Fibroblast of lung (primary cell): ENCODE measurements at regions not wholly inside any gene's neighbourhood (a gene's known extent, or its start where the extent isn't known, plus 50 kb on each side); places are given as distances from the start of the nearest gene placed in this dataset.

ENCODE experiments used
- CTCF ChIP-seq, 2 donors: IDR thresholded peaks in 1 of 2; conservative IDR thresholded peaks in 1 of 2; 1 replicate in 1 of 2; 2 replicates in 1 of 2; pipeline ENCODE4 v1.5.1; 2011 to 2012; ENCODE audit warnings: low read length in 2 of 2, control low read depth in 1 of 2, inconsistent platforms in 1 of 2, low read depth in 1 of 2, mild to moderate bottlenecking in 1 of 2
- EZH2 ChIP-seq: IDR thresholded peaks from 2 replicates; pipeline ENCODE4 v1.5.1; 2012; ENCODE audit warnings: low read length, control low read depth, mild to moderate bottlenecking; ENCODE audit errors: missing control alignments

- TF ChIP-seq CTCF (conservative IDR thresholded peaks at IDR 0.05 in 1 of 2, IDR thresholded peaks at IDR 0.05 in 1 of 2; ENCODE audit: low read depth in 1 of 2, low read length in 2 of 2) (no peak), EZH2 (no peak)
Measured at GRCh38 chr13:79886601-79887000, 405.6 kb downstream of the NDFIP2 start.
